GM21786 (cell line): ENCODE measurements at regions not wholly inside any gene's neighbourhood (a gene's known extent, or its start where the extent isn't known, plus 50 kb on each side); places are given as distances from the start of the nearest gene placed in this dataset.
"Not testable (repeated sequence)": the region's sequence is repeated elsewhere in the genome, so short reads cannot be mapped to it uniquely, and the experiment has no call there.

Source experiments
- ATAC-seq: cut with Tn5 transposase; IDR thresholded peaks from one replicate; pipeline ENCODE4 v1.9.1; 2021; ENCODE audit not compliant: unreplicated experiment

DNA sequence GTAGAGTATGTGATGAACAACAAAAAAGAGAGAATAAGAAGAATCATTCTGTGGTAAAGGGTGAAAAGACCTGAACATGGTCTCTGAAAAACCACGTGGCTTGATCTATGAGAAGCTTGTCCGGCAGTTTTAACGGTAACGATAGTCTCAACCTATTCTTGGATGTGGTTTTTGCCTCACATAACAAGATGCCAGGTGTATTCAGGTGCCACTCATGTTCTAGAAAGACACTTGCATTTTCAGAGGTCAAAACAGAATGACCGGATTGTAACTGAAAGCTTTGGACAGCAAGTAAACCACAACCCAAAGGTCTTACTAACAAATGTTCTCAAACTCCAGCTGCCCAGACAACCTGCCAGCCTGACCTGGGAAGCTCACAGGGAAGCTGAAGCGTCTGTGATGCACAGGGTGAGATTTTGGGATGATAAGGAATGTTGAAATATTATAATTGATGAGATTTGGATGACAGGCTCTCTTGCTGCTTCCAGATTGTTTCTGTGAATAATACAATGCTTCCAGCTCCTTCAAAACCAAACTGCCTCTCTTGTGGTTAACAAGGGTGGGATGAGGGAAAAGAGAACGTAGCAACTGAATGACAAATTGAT is 137.4 kb upstream of the GRB10 start:
- ATAC-seq, result no peak

DNA sequence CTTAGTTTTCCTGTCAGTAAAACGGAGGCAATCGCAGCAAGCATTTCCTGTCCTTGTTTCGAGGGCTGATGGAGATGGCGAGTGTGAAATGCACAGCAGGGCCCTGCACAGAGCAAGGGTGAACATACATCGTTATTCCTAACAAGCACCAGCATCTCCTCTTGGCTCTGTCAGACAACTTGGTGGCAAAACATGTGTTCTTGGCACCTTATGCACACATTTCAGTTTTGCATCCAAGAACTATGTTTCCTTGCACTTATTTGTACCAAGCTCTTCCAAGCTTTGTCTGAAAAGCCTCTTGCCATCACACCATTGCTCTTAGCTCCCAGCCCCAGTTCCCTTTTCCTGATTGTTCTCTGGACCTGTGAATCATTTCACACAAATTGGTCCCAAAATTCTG is 132.9 kb upstream of the GRB10 start:
- no peak for ATAC-seq

DNA sequence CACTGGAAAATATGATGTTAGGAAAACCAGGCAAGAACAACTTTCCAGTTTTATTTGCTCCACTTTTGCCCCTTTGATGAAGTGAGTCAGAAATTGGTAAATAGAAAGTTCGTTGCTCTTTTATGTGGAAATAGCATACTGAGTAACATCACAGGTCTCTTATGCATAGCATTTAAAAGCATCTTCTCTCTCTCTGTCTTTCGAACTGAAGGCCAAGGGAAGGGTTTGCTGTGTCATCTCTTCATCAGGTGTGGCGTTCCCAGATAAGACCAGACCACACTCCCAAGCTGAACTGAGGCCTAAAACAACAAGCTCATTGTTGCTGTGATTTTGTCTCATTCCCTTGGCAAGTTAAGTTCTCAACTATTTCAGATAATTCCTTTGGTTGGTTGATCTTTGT is 131.8 kb upstream of the GRB10 start:
- ATAC-seq, result no peak

DNA sequence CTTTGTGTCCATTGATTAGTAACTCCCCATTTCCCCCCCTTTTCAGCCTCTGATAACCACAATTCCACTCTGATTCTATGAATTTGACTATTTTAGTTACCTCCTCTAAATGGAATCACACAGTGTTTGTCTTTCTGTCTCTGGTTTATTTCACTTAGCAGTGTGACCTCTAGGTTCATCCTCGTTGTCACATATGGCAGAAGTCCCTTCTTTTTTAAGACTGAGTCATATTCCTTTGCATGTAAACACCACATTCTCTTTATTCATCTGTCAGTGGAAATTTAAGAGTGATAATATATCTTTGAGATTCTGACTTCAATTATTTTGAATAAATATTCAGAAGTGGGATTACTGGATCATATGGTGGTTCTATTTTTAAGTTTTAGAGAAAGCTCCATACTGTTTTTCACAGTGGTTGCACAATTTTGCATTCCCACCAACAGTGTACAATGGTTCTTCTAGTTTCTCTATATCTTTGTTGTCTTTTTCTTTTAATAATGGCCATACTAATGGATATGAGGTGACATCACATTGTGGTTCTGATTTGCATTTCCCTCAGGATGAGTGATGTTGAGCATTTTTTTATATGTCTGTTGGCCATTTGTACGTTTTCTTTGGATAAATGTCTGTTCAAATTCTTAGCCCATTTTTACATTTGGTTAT is 126.1 kb upstream of the GRB10 start:
- no peak for ATAC-seq

DNA sequence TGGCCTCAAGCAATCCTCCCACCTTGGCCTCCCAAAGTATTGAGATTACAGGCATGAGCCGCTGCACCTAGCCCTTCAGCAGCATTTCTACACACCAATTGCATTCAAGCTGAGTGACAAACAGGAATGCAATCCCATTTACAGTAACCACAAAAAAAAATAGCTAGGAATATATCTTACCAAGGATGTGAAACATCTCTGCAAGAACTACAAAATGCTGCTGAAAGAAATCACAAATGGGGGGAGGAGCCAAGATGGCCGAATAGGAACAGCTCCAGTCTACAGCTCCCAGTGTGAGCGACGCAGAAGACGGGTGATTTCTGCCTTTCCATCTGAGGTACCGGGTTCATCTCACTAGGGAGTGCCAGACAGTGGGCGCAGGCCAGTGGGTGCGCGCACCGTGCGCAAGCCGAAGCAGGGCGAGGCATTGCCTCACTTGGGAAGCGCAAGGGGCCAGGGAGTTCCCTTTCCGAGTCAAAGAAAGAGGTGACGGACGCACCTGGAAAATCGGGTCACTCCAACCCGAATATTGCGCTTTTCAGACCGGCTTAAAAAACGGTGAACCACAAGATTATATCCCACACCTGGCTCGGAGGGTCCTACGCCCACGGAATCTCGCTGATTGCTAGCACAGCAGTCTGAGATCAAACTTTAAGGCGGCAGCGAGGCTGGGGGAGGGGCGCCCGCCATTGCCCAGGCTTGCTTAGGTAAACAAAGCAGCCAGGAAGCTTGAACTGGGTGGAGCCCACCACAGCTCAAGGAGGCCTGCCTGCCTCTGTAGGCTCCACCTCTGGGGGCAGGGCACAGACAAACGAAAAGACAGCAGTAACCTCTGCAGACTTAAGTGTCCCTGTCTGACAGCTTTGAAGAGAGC is 116.1 kb upstream of the GRB10 start:
- ATAC-seq, result not testable (repeated sequence)

DNA sequence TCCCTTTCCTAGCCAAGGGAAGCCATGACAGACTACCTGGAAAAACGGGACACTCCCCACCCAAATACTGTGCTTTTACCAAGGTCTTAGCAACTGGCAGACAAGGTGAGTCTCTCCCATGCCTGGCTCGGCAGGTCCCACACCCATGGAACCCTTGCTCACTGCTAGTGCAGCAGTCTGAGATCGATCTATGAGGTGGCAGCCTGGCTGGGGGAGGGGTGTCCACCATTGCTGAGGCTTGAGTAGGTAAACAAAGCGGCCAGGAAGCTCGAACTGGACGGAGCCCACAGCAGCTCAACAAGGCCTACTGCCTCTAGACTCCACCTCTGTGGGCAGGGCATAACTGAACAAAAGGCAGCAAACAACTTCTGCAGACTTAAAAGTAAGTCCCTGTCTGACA is 104.4 kb upstream of the GRB10 start:
- not testable (repeated sequence) for ATAC-seq

DNA sequence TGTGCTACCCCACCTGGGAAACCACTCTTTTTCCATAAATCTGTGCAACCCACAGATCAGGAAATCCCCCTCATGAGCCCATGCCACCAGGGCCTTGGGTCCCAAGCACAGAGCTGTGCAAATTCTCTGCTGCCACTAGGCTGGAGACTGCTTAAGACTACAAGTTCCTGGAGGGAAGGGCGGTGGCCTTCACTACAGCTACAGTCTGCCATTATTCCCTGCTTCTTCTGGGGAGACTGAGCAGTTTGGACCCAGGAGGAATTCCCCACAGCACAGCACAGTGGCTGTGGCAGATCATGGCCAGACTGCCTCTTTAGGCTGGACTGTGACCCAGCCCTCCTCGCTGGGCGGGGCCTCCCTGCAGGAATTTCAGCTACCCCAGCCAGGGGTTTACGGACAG is 89.7 kb upstream of the GRB10 start:
- ATAC-seq, result no peak

DNA sequence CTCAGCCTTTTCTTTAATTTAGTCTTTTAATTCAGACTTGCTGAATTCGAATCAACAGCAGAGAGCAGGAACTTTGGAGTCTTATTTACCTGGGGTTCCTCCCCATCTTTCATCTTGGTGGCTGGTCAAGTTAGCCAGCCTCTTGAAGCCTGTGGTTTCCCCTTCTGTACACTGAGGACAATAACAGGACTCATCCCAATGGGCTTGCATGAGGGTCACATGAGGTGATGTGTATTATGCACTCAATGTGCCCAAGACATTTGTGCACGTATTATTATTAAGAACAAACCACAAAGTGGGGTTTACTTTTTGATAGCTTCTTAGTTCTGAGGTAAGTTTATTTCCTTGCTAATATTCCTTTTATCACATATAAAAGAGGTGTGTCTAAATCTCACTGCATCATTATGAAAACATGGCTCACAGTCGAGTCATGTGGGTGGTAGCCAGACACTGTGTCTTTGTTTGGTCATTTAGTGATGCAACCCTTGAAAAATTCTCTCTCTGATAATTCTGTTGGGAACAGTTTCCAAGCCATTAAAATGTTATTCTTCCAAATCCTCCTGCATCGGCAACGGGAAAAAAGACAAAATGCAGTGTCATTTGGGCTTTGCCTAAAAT is 86.5 kb upstream of the GRB10 start:
- ATAC-seq, result no peak

DNA sequence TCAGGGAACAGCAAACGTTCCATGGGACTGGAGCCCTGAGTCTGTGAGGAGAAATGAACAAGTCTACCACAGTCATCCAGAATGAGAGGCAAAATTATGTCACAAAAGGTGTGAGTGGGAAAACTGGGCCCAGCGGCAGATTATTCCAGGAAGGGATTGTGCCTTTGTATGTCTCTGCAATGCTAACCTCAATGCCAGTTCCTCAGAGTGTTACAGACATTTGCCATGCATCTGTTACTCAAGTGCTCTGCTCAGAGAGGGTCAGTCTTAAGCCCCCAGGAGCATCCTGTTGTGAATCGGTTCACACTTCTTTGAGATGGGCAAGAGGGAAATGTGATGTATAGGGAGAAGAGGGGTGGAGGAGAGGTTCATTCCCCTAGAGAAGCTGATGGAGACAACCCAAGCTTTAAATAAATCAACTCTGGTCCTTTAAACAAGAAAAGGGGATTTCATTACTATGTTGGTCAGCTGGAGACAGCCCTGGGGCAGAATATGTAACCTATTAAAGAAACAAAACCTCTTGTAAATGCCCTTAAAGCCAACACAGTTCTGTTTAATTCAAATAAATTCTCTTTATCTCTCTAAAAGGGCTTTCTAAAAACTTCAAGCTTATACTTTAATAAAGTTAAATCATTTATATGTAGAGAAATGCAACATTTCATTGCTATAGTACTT is 85.9 kb upstream of the GRB10 start:
- no peak for ATAC-seq

DNA sequence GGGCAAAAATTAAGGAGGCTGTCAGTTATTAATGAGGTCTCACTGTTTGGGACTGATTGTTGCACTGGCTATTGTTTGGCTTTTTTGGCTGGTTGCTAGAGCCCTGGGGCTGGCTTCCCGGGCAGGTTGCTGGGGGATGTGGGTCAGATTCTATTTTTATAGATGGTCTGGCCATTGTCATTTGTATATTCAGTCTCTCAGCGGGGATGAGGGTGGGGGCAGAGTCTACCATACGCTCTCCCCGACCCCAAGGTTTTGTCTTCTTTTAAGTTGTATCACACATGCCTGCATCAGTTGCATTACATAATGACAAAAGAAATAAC is 84.3 kb upstream of the GRB10 start:
- ATAC-seq, result no peak

DNA sequence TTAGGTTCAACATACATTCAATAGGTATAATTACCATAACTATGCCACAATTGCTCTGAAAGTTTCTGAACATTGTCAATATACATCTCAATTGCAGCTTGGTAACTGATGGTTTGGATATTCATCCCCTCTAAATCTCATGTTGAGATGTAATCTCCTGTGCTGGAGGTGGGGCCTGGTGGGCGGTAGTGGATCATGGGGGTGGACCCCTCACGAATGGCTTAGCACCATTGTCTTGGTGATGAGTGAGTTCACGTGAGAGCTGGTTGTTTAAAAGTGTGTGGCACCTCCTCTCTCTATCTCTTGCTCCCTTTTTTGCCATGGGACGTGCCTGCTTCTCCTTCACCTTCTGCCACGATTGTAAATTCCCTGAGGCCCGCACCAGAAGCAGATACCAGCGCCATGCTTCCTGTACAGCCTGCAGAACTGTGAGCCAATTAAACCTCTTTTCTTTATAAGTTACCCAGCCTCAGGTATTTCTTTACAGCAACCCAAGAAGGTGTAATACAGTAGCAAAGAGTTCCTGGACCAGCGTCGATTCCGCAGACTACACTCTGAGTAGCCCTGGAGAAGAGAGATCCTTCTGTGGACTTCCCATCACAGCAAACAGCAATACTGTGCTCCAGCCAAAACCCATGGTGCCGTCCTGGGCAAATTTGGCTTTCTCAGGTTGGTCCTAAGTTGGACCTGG is 83.8 kb upstream of the GRB10 start:
- ATAC-seq, result no peak

DNA sequence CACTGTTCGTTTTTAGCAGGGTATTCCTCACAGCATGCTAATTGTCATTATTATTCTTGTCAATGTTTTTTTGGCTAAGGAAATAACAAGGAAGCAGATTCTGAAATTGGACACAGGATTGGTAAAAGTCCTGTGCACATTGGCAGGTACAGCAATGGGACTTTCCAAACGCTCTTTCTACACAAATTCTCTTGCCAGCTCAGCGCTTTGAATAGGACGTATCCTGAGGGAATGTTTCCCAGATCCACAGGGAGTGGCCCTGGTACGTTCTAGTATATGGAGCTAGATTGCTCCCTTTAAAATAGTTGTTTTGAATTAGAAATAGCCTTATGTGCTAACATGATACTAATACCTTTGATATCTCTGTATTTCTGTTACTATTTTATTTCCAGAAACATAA is 82.8 kb upstream of the GRB10 start:
- ATAC-seq, result no peak

DNA sequence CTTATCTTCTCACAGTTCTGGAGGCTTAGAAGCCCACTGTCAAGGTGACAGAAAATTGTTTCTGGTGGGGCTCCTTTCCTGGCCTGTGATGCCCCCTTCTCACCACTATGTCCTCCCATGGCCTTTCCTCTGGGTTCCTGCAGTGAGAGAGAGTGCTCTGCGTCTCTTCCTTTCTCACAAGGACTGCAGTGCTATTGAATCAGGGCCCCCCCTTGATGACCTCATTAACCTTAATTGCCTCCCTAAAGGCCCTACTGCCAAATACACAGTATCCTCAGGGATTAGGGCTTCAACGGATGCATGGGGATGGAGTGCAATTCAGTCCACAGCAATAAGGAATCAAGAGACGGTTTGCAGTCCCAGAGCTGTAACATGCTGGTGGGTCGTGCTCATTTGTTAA is 82.0 kb upstream of the GRB10 start:
- no peak for ATAC-seq

DNA sequence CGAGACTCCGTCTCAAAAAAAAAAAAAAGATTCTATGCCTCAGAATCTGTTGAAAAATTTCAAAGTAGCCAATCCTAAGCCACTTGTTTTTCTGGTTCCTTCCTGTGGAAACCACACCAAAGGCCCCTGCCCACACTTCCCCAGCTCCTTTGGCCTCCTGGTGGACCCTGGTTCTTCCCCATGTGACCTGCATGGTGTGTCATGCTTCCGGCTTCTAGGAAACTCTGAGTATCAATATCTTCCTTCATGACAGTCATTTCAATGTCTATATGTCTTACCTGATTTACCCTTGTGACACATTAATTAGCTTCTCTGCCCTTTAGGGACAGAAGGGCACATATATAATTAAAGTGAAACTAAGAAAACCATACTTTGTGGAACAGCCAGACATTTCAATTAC is 80.4 kb upstream of the GRB10 start:
- ATAC-seq, result no peak

DNA sequence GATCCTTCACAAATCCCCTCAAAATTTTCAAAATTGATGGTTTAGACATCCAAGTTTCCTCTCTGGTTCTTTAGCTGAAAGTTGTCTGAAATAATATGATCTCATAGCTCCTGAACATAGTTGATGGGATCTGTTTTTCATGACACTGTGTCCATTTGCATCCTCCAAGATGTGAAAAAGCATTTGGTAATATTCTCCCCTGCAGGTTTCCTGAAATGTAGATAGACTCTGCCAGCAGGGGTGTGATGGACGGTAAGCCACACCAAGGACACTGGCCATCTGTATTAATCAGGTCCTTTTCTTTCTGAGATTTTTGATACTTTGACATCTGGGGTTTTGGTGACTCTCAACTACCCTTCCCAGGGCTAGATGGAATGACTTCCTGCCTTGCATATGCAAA is 79.6 kb upstream of the GRB10 start:
- ATAC-seq, result no peak

DNA sequence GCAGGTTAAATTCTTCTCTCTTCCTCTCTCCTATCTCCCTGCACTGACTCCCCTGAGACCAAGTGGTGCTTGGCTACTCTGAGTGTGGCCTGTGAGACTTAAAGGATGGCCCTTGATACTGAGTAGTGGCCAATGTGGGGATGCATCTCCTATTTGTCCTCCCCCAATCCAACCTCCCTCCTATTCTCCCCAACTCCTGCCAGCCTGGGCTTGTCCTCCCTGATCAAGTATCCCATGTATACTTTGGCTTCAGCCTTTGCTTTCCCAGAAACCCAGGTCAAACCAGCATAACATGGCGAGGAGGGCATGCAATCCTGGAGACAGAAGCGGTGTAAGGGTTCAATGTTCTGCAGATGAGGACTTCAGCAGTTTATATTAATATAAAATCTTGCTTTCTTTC is 77.9 kb upstream of the GRB10 start:
- no peak for ATAC-seq

DNA sequence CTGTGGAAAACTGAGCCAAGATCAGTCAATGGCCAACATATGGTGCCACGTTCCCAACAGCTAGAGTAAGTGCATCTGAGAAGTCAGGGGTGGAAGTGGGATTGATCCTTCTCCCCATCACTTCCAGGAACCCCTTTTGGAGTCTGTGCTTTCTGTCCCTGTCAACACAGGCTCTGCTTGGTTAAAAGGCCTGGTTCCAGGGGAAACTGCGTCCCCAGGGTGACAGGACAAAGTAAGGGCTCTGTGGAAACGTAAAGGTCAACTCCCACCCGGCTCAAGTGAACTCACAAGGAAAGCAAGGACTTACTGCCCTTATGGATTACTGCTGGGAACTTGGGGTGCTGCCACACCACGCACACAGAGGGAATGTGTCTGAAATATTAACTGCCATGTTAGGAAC is 77.5 kb upstream of the GRB10 start:
- ATAC-seq, result no peak

DNA sequence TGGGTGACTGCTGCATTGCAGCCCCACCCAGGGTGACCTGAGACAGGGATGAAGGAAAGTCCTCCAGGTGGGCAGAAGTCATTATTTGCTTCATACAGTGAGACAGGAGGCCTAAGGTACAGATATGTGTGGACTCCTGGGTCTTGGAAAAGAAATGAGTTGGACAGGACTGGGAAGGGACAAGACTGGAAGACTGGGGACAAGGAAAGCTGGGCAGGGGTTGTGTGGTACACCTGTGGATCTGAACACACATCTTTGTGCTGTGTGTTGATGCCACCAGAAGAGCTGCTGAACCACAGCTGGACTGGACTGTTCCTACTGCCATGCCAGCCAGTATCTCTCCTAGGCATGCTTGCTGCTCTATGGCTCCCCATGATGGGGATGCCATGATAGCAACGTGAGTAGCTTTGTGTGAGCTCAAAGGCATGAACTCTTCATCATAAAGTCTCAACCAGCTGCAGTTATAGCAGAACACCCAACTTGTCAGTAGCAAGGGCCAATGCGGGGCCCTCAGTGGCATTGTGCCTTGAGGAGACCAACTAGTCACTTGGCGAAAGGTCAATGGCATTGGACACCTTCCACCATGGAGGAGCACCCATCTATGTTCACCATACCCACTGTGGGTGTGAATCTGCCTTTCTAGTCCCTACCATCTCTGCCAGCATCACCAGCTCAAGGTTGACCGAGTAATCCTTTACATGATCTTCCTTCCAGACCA is 76.0 kb upstream of the GRB10 start:
- no peak for ATAC-seq

DNA sequence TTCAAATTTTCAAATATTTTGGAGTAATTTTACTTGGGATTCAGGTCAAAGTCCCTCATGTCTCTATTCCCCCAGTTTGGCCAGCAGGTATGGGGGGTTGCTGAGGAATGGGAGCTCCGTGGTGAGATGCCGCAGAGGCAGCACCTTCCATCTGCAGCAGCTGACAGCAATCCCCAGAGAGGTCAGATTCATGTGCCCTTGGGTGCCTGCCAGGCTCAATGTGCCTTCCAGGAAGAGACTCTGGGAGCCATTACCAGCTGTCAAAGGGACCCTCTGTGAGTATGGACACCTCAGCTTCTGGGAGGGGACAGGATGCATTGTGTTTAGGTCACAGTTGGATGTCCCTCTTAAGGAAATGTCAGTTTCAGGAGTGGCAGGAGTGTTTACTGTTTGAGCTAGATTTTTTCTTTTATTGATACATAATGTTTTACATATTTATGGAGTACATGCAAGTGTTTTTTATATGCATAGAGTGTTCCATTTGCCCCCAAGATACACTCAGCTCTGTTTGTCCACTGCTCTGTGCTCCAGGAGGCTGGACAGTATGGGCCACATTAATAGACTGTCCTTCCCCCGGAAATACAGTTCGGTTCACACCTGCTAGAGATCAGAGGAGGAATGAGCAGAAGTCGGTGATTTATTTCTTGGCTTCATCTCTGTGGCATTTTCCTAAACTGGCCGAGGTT is 75.3 kb upstream of the GRB10 start:
- ATAC-seq, result no peak

DNA sequence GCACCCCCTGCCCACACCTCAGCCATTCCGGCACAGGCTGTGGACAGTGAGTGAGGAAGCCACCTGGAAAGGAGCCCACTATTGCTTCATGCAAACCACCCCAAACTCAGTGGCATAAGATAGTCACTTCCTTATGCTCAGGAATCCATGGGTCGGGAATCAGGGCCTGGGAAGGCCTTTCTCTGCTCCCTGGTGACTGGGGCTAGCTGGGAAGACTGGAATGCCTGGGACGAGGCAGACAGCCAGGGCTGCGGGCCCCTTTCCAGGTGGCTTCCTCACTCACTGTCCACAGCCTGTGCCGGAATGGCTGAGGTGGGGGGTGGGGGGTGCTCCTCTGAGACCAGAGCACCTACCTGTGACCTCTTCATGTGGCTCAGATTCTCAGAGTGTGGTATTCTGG is 74.1 kb upstream of the GRB10 start:
- no peak for ATAC-seq
